HG03571 (cell line): ENCODE measurements at regions not wholly inside any gene's neighbourhood (a gene's known extent, or its start where the extent isn't known, plus 50 kb on each side); places are given as distances from the start of the nearest gene placed in this dataset.

ENCODE experiments used
- ATAC-seq: cut with Tn5 transposase; IDR thresholded peaks from one replicate; pipeline ENCODE4 v1.9.1; 2021; ENCODE audit not compliant: unreplicated experiment

GRCh38 chr4:10207116-10207515, 90.5 kb upstream of the WDR1 start:
- no peak for ATAC-seq

GRCh38 chr4:10205223-10205622, 88.6 kb upstream of the WDR1 start:
- no peak for ATAC-seq

- no peak for ATAC-seq
These were observed 87.9 kb upstream of the WDR1 start for GRCh38 chr4:10204401-10205058.

GRCh38 chr4:10203851-10204250, 87.3 kb upstream of the WDR1 start:
- no peak for ATAC-seq

- no peak for ATAC-seq
These were observed 85.0 kb upstream of the WDR1 start for GRCh38 chr4:10201381-10202223.

GRCh38 chr4:10200869-10201268, 84.3 kb upstream of the WDR1 start:
- no peak for ATAC-seq

GRCh38 chr4:10198365-10198764, 81.8 kb upstream of the WDR1 start:
- no peak for ATAC-seq

GRCh38 chr4:10197952-10198351, 81.4 kb upstream of the WDR1 start:
- no peak for ATAC-seq

DNA sequence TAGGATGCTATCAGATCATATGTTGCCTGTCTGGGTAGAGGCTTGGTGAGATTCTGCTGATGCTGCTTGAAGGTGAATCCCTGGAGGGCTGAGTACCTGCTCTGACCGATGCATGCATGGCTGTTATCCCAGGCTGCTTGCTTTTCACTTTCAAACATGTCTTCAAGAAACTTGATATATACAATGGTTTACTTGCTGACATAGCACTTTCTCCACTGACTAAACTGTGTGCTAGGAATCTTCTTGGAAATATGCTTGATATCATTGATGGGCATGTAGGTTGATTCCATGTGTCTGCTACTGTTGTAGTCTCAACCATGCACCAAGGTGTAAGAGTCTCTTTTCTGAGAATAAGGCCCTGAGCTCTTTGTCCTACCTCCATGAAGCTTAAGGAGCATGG, 79.6 kb upstream of the WDR1 start:
- no peak for ATAC-seq

GRCh38 chr4:10192331-10192730, 75.7 kb upstream of the WDR1 start:
- ATAC-seq, result no peak

DNA sequence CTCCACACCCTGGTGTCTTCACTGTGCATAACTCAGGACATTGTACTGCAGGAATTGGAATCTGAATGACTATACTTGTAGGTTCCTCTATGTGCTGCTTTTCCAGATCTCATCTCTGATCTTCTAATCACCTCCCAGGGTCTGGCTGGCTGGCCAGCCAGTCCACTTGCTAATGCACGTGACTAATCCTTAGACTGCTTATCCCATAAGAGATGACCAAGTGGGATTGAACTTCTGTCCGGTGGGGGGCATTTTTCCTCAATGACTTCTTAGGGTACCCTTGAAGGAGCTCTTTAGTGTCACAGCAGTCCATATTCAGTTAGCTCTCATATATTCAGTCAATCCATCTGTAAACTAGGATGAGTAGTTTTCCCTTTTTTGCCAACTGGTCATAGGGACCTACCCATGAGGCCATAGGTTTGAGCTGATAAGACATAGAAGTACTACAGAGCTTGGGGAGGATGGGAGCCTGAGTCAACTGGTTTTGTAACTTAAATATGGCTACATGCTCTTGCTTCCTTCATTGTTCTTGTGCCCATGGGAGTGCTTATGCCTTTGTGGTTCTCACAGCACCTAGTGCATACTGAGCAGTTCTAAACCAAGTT, 71.9 kb upstream of the WDR1 start:
- no peak for ATAC-seq

DNA sequence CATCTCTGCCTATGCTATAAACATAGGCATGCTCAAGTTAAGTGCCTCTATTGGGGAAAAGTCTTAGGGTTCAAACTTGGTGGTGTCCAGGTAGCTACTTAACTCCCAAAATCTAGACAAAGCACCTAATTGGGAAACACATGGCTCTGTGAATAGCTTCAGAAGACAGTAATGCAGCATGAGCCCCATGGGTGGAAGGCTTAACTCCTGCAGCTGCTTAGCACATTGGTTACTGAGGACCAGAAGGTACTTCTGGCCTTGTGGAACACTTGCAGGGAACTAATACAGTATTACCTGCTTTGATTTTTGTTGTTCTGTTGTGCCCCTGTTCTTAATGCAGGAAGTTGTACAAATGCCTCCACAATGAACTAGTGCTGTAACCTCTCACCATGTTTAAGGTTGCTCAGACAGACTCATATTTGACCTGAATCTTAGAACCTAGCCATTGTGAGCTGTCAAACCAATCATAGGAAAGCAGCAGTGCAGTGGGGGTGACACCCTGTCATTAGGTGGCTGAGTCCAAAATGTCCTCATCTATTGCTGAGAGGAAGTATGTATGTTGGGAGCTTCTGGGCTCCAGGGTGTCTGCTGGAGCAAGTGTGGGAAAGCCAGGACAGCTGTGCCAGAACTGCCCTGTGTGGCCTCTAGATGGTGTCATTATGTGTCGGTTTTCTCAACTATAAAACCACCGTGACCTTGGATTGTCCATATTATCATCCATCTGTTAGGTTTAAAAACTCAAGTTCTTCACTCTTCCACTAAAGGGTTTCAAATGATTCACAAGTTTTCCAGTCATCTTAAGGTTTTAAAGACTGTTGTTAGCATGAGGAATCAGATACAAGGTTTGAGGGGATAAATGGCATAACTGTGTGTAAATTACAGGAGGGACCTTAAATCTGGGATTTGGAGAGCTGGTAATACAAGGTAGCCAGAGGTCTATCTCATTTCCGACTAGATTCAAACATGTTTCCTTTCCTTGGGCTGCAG, 69.9 kb upstream of the WDR1 start:
- ATAC-seq, result no peak

GRCh38 chr4:10185518-10186227, 69.1 kb upstream of the WDR1 start:
- ATAC-seq, result no peak

- ATAC-seq, result no peak
These were observed 67.9 kb upstream of the WDR1 start for GRCh38 chr4:10184501-10184938.

GRCh38 chr4:10184041-10184440, 67.4 kb upstream of the WDR1 start:
- ATAC-seq, result no peak

DNA sequence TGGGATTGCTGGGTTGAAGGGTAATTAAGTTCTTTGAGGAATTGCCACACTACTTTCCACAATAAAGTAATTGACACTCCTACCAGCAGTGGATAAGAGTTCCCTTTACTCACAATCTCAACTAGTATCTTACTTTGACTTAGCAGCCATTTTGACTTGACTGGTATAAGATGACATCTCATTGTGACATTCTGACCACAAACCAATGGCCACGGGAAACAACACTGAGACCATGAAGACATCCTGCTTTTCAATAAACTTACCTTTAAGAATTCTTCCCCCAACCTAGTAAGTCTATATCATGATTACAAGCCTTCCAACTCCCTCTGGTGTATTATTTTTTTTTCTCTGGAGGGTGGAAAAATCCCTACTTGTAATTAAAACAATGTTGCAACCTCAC, 66.9 kb upstream of the WDR1 start:
- no peak for ATAC-seq

- no peak for ATAC-seq
These were observed 66.1 kb upstream of the WDR1 start for GRCh38 chr4:10182446-10183424.

DNA sequence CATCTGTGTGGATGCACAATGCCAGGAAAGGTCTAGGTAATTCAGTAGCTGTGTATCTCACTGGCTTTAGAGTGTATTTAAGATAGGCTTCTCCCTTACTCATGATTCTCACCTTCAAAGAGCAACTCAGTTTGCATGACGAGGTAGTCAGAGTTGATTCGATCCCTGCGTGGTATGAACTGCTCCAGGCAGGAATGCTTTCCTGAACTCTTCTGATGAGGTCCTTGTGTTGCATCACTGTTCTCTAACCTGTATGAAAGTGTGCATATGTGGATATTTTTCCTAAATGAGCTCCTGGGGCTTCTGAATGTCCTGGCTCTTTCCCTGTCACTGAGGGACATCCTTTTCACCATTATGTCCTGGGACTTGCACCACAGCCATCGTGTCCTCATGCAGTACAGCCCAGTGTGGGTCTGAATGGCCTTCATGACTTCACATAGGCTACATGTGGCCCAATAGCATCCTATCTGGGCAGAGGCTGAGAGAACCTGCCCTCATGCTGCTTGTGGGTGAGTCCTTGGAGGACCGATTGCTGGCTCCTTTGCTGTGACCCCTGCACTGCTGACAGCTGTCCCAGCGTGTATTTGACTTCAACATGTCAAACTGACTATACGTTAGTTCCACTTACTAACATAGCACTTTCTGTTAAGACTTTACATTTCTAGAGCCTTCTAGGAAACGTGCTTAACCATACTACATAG, 65.3 kb upstream of the WDR1 start:
- no peak for ATAC-seq
